Ishikawa (cell line): ENCODE measurements at regions not wholly inside any gene's neighbourhood (a gene's known extent, or its start where the extent isn't known, plus 50 kb on each side); places are given as distances from the start of the nearest gene placed in this dataset.

Experiments
- REST ChIP-seq: IDR thresholded peaks from 2 replicates; pipeline ENCODE4 v1.6.1; 2012; ENCODE audit warnings: low read depth, mild to moderate bottlenecking
- TCF12 ChIP-seq: IDR thresholded peaks from 2 replicates; pipeline ENCODE4 v1.6.1; 2012; ENCODE audit warnings: low read depth
- TEAD4 ChIP-seq: IDR thresholded peaks from 2 replicates; pipeline ENCODE4 v1.6.1; 2012
- YY1 ChIP-seq: IDR thresholded peaks from 2 replicates; pipeline ENCODE4 v1.6.1; 2012; ENCODE audit warnings: low read depth
- ZBTB7A ChIP-seq: IDR thresholded peaks from 2 replicates; pipeline ENCODE4 v1.6.1; 2012; ENCODE audit warnings: low read depth

DNA sequence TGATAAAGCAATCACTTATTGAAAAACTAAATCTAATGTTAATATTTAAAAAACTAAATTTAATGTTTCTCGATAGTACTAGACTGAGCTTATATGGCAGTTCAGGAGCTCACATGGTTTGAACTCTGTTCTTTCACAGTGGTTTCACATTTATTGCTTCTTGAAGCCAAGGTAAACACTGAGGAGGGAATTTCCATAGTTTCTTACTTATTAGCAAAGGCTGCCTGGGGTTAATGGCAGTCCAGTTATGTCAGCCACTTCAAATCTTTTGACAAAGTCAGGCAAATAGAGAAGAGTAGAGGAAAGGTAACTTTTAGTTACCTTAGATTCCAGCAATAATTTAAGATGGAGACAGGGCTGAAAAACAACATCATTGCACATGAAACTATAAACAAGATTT, 831.5 kb downstream of the ROBO2 start:
- TF ChIP-seq ZBTB7A = no peak
- no peak for TF ChIP-seq TEAD4
- no peak for TF ChIP-seq TCF12
- no peak for TF ChIP-seq YY1
- TF ChIP-seq REST = no peak
